ENCODE measurements at regions not wholly inside any gene's neighbourhood (a gene's known extent, or its start where the extent isn't known, plus 50 kb on each side); places are given as distances from the start of the nearest gene placed in this dataset.

DNA sequence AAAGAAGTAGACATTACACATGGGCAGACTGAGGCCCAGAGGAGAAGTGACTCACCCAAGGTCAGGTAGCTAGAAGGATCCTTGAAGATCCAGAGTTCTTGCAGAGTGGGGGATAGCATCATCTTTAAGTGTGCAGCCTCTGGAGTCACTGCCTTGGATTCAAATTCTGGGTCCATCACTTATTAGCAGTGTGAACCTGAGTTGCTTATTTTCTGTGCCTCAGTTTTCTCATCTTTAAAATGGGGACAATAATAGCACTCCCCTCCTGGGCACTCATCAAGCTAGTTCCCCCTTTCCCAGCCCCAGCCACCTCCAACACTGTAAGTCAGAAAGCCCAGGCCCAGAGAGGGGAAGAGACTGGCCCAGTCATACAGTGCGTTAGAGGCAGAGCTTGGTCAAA, 141.8 kb upstream of the PJA1 start:
- WGBS (ENCODE audit: low lambda C conversion rate), result 71% methylated on average over 1 of the region's 1 CpG
- Histone ChIP-seq H3K79me2 (ENCODE audit: insufficient read depth, low read length) (no peaks in the 10 kb centered on the region), H2AFZ (ENCODE audit: low read length) (no peak overlapping the region), H3K4me3 (replicated peaks in 1 of 3; ENCODE audit: insufficient read depth in 1 of 3, low read depth in 2 of 3, low read length in 3 of 3) (no peak overlapping the region), H3K27ac (ENCODE audit: extremely low read length, insufficient read depth, low read length) (no peak overlapping the region), H3K9ac (ENCODE audit: insufficient read depth, low read depth, low read length) (no peak overlapping the region), H3K4me2 (ENCODE audit: low read depth, low read length) (no peak overlapping the region), H4K20me1 (ENCODE audit: insufficient read depth, low read length) (no peaks in the 10 kb centered on the region), H3K9me3 (ENCODE audit: low read length) (no peaks in the 10 kb centered on the region), H3K4me1 (ENCODE audit: insufficient read depth, low read length) (peaks cover 18% of the 10 kb centered on the region), H3K27me3 (ENCODE audit: control insufficient read depth in 1 of 2, insufficient read depth in 2 of 2, low read length in 2 of 2) (no peaks in the 10 kb centered on the region), H3K36me3 (replicated peaks in 1 of 2; ENCODE audit: control insufficient read depth in 1 of 2, insufficient read depth in 2 of 2, low read length in 2 of 2) (no peaks in the 10 kb centered on the region)
- no TSS peak for BruUV-seq (replicated peaks)
- CTCF ChIA-PET (ENCODE audit: low intra/inter-chr PET ratio, low total read pairs), result no interaction called here
- in situ Hi-C loops (cut with HindIII; ENCODE audit: extremely low pct_ligation_motif_present, low pct_unique_long_range_greater_than_20kb), result no loop called here
- TF ChIP-seq ZZZ3 (CRISPR knock-in tag; IDR thresholded peaks at IDR 0.05; ENCODE audit: borderline replicate concordance) (no peak), ZSCAN22 (CRISPR knock-in tag; IDR thresholded peaks at IDR 0.05) (no peak)
- intact Hi-C loops (cut with micrococcal nuclease; ENCODE audit: unreplicated experiment), result no loop called here
- no peak for DNase-seq (ENCODE audit: low spot score)
- POLR2A ChIA-PET, result no interaction called here
- ATAC-seq, result no peak
- FAIRE-seq, result no peak

DNA sequence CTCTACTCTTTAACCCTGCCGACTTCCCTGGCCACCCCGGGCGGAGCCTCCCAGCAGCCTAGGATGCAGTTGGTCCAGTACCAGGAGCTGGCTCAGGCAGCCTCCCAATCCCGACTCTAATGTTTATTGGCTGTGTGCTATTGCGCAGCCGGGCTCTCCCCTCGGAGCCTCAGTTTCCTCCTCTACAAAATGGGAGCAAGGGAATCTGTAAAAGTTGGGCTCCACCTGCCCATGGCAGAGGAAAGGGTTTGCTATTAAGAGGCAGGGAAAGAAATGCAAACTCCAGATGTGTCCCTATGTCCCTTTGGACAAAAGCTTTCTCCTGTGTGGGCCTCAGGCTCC, 140.8 kb upstream of the PJA1 start:
- intact Hi-C loops (cut with micrococcal nuclease; ENCODE audit: unreplicated experiment) (no loop called here), in situ Hi-C loops (cut with HindIII; ENCODE audit: extremely low pct_ligation_motif_present, low pct_unique_long_range_greater_than_20kb) (no loop called here)
- DNase-seq (ENCODE audit: low spot score) (no peak), ATAC-seq (no peak), FAIRE-seq (no peak)
- Histone ChIP-seq H3K79me2 (ENCODE audit: insufficient read depth, low read length) (no peaks in the 10 kb centered on the region), H3K27me3 (ENCODE audit: control insufficient read depth in 1 of 2, insufficient read depth in 2 of 2, low read length in 2 of 2) (no peaks in the 10 kb centered on the region), H3K4me1 (ENCODE audit: insufficient read depth, low read length) (peaks cover 18% of the 10 kb centered on the region), H3K27ac (ENCODE audit: extremely low read length, insufficient read depth, low read length) (no peak overlapping the region), H3K9me3 (ENCODE audit: low read length) (no peaks in the 10 kb centered on the region), H2AFZ (ENCODE audit: low read length) (no peak overlapping the region), H3K4me3 (replicated peaks in 1 of 3; ENCODE audit: insufficient read depth in 1 of 3, low read depth in 2 of 3, low read length in 3 of 3) (no peak overlapping the region), H3K4me2 (ENCODE audit: low read depth, low read length) (no peak overlapping the region), H3K36me3 (replicated peaks in 1 of 2; ENCODE audit: control insufficient read depth in 1 of 2, insufficient read depth in 2 of 2, low read length in 2 of 2) (no peaks in the 10 kb centered on the region), H3K9ac (ENCODE audit: insufficient read depth, low read depth, low read length) (no peak overlapping the region), H4K20me1 (ENCODE audit: insufficient read depth, low read length) (no peaks in the 10 kb centered on the region)
- WGBS (ENCODE audit: low lambda C conversion rate), result 100% methylated on average over 4 of the region's 7 CpGs
- no TSS peak for BruUV-seq (replicated peaks)
- POLR2A ChIA-PET, result no interaction called here
- CTCF ChIA-PET (ENCODE audit: low intra/inter-chr PET ratio, low total read pairs), result no interaction called here
- TF ChIP-seq MED13 (CRISPR knock-in tag; IDR thresholded peaks at IDR 0.05), result no peak
- TF ChIP-seq HNRNPK (IDR thresholded peaks at IDR 0.05; ENCODE audit: low read depth, low read length, poor library complexity, severe bottlenecking), result no peak
- TF ChIP-seq RBAK (CRISPR knock-in tag; IDR thresholded peaks at IDR 0.05), result no peak
- TF ChIP-seq, protein P1, sequence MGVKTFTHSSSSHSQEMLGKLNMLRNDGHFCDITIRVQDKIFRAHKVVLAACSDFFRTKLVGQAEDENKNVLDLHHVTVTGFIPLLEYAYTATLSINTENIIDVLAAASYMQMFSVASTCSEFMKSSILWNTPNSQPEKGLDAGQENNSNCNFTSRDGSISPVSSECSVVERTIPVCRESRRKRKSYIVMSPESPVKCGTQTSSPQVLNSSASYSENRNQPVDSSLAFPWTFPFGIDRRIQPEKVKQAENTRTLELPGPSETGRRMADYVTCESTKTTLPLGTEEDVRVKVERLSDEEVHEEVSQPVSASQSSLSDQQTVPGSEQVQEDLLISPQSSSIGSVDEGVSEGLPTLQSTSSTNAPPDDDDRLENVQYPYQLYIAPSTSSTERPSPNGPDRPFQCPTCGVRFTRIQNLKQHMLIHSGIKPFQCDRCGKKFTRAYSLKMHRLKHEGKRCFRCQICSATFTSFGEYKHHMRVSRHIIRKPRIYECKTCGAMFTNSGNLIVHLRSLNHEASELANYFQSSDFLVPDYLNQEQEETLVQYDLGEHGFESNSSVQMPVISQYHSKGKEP (CRISPR knock-in tag; IDR thresholded peaks at IDR 0.05), result no peak
- TF ChIP-seq, protein P2, sequence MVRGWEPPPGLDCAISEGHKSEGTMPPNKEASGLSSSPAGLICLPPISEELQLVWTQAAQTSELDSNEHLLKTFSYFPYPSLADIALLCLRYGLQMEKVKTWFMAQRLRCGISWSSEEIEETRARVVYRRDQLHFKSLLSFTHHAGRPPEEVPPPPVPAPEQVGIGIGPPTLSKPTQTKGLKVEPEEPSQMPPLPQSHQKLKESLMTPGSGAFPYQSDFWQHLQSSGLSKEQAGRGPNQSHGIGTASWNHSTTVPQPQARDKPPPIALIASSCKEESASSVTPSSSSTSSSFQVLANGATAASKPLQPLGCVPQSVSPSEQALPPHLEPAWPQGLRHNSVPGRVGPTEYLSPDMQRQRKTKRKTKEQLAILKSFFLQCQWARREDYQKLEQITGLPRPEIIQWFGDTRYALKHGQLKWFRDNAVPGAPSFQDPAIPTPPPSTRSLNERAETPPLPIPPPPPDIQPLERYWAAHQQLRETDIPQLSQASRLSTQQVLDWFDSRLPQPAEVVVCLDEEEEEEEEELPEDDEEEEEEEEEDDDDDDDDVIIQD (CRISPR knock-in tag; IDR thresholded peaks at IDR 0.05; ENCODE audit: low read depth), result no peak
- TF ChIP-seq ZNF678 (CRISPR knock-in tag; IDR thresholded peaks at IDR 0.05), result no peak
- TF ChIP-seq, protein P3, sequence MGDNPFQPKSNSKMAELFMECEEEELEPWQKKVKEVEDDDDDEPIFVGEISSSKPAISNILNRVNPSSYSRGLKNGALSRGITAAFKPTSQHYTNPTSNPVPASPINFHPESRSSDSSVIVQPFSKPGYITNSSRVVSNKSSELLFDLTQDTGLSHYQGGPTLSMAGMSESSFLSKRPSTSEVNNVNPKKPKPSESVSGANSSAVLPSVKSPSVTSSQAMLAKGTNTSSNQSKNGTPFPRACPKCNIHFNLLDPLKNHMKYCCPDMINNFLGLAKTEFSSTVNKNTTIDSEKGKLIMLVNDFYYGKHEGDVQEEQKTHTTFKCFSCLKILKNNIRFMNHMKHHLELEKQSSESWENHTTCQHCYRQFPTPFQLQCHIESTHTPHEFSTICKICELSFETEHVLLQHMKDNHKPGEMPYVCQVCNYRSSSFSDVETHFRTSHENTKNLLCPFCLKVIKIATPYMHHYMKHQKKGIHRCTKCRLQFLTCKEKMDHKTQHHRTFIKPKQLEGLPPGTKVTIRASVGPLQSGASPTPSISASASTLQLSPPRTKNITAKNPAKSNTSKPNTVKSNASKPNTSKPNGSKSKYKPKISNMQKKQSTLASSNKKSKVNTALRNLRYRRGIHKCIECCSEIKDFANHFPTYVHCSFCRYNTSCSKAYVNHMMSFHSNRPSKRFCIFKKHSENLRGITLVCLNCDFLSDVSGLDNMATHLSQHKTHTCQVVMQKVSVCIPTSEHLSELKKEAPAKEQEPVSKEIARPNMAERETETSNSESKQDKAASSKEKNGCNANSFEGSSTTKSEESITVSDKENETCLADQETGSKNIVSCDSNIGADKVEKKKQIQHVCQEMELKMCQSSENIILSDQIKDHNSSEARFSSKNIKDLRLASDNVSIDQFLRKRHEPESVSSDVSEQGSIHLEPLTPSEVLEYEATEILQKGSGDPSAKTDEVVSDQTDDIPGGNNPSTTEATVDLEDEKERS (CRISPR knock-in tag; IDR thresholded peaks at IDR 0.05), result no peak
- no peak for TF ChIP-seq STAT5B (CRISPR knock-in tag; IDR thresholded peaks at IDR 0.05)
- no peak for TF ChIP-seq KLF13 (CRISPR knock-in tag; IDR thresholded peaks at IDR 0.05)
- no peak for TF ChIP-seq PPARG (CRISPR knock-in tag; conservative IDR thresholded peaks at IDR 0.05)
- no peak for TF ChIP-seq HNRNPH1 (optimal IDR thresholded peaks at IDR 0.05; ENCODE audit: low read depth, low read length)
- no peak for TF ChIP-seq CHD4 (IDR thresholded peaks at IDR 0.05; ENCODE audit: borderline replicate concordance, low read length)

Data from HepG2 (cell line).